Right atrium auricular region (tissue), 2 donors: ENCODE measurements at regions not wholly inside any gene's neighbourhood (a gene's known extent, or its start where the extent isn't known, plus 50 kb on each side); places are given as distances from the start of the nearest gene placed in this dataset.

Experiments used
- DNase-seq: peaks from one replicate; pipeline ENCODE4 v3.0.0-alpha.2; 2019; ENCODE audit warnings: low spot score
- H3K27ac ChIP-seq, 2 donors: fragments of 200-600 bp; sonication (generic); 1 replicate in 1 of 2; 2 replicates in 1 of 2; pipeline ENCODE4 v1.5.1; 2016 to 2019
- H3K27me3 ChIP-seq, 2 donors: fragments of 200-600 bp; sonication (generic); one replicate each; pipeline versions ENCODE4 v1.5.1 to v1.6.0; 2017 to 2019
- H3K36me3 ChIP-seq: fragments of 200-600 bp; sonication (generic); one replicate; pipeline ENCODE4 v1.5.1; 2016
- H3K4me1 ChIP-seq, 2 donors: fragments of 200-600 bp; sonication (generic); one replicate each; pipeline versions ENCODE4 v1.5.1 to v1.6.0; 2017 to 2019
- H3K4me3 ChIP-seq, 2 donors: fragments of 200-600 bp; sonication (generic); 1 replicate in 1 of 2; 2 replicates in 1 of 2; pipeline ENCODE4 v1.5.1; 2017 to 2019; ENCODE audit warnings: mild to moderate bottlenecking in 1 of 2, moderate library complexity in 1 of 2
- H3K9me3 ChIP-seq, 2 donors: fragments of 200-600 bp; sonication (generic); one replicate each; pipeline ENCODE4 v1.5.1; 2019
- TF ChIP-seq, protein P1 (sequence below), 2 donors: fragments of 200-600 bp; sonication (generic); IDR thresholded peaks; one replicate each; pipeline ENCODE4 v1.5.1; 2019; ENCODE audit warnings: antibody characterized with exemption in 2 of 2

DNA sequence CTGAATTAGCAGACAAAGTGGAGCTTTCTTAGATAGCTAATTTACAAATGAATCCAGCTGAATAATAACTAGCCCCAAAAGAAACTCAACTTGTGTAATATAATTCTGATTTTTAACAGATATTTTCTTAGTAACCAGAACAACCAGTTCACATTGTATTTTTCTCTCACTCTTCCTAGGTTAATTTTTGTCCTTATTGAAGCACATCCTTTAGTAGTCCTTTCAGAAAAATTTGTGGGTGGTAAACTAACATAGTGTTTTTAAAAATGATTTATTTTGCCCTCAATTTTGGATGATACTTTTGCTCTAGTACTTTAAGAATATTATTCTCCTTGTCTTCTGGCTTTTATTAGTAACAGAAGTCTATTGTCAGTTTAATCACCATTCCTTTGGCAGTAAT is 190.6 kb upstream of the SLC39A10 start:
- TF ChIP-seq, protein P1, sequence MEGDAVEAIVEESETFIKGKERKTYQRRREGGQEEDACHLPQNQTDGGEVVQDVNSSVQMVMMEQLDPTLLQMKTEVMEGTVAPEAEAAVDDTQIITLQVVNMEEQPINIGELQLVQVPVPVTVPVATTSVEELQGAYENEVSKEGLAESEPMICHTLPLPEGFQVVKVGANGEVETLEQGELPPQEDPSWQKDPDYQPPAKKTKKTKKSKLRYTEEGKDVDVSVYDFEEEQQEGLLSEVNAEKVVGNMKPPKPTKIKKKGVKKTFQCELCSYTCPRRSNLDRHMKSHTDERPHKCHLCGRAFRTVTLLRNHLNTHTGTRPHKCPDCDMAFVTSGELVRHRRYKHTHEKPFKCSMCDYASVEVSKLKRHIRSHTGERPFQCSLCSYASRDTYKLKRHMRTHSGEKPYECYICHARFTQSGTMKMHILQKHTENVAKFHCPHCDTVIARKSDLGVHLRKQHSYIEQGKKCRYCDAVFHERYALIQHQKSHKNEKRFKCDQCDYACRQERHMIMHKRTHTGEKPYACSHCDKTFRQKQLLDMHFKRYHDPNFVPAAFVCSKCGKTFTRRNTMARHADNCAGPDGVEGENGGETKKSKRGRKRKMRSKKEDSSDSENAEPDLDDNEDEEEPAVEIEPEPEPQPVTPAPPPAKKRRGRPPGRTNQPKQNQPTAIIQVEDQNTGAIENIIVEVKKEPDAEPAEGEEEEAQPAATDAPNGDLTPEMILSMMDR (IDR thresholded peaks at IDR 0.05): no peak
- DNase-seq: no peak
- Histone ChIP-seq H3K27ac (no peak overlapping the region), H3K27me3 (no peaks in the 10 kb centered on the region), H3K9me3 (peaks cover 0 to 15% of the 10 kb centered on the region in 2 donors), H3K4me3 (no peak overlapping the region), H3K36me3 (no peaks in the 10 kb centered on the region), H3K4me1 (no peaks in the 10 kb centered on the region)

DNA sequence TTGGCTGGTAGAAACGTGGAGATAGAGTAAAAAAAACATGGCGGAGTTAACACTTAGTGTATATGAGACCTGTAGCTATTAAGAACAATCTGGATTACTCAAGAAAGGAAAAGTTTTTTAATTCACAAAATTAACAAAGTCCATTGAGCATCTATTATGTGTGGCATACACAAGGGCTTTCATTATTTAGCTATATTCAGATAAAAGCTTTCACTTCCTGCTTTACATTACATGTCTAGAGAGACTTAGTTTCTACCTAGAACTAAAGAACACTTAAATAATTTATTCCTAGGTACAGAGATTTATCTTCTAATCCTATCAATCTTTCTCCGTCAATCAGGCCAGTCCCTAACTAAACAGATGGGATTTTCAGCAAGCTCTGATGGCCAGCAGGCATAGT is 196.0 kb upstream of the SLC39A10 start:
- H3K4me1 ChIP-seq: no peaks in the 10 kb centered on the region
- H3K9me3 ChIP-seq: peaks cover 0 to 6% of the 10 kb centered on the region in 2 donors
- no peak overlapping the region for H3K27ac ChIP-seq
- DNase-seq: no peak
- H3K27me3 ChIP-seq: no peaks in the 10 kb centered on the region
- no peaks in the 10 kb centered on the region for H3K36me3 ChIP-seq
- no peak overlapping the region for H3K4me3 ChIP-seq
- TF ChIP-seq, protein P1 (IDR thresholded peaks at IDR 0.05): no peak

DNA sequence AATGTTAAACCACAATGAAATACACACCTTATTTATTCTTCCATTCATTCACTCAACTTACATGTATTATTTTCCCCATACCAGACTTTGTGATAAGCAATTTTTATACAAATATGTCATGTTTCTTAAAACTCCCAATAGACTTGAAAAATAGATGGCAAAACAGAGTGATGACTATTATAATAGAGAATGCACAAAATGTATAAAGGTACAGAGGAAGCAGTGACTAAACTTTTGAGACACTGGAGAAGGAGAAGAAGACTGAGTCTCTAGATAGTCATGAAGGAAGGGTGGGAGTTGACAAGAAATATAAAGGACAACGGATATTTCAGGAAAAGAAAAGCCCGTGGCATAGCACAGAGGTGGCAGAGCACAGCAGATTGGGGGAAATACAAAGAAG is 198.1 kb upstream of the SLC39A10 start:
- no peak for DNase-seq
- Histone ChIP-seq H3K36me3 (no peaks in the 10 kb centered on the region), H3K4me3 (no peak overlapping the region), H3K9me3 (no peaks in the 10 kb centered on the region), H3K27me3 (no peaks in the 10 kb centered on the region), H3K27ac (no peak overlapping the region), H3K4me1 (no peaks in the 10 kb centered on the region)
- TF ChIP-seq, protein P1 (IDR thresholded peaks at IDR 0.05): no peak

DNA sequence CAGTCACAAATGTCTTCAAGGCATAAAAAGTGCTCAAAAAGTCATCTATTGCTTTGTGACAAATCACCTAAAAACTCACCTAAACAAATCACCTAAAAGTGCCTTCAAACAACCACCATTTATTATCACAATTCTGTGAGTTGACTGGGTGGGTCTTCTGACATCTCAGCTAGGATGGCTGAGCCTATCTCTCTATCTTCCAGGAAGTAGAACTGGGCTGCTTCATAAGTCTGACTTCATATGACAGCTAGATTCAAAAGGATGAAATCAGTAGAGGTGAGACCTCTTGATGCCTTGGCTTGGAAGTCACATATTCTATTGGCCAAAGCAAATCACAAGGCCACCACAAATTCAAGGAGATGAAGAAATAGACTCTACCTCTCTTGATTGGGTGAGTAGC is 199.2 kb upstream of the SLC39A10 start:
- Histone ChIP-seq H3K4me1 (no peaks in the 10 kb centered on the region), H3K36me3 (no peaks in the 10 kb centered on the region), H3K27me3 (no peaks in the 10 kb centered on the region), H3K9me3 (no peaks in the 10 kb centered on the region), H3K4me3 (no peak overlapping the region), H3K27ac (no peak overlapping the region)
- no peak for DNase-seq
- TF ChIP-seq, protein P1 (IDR thresholded peaks at IDR 0.05): no peak

DNA sequence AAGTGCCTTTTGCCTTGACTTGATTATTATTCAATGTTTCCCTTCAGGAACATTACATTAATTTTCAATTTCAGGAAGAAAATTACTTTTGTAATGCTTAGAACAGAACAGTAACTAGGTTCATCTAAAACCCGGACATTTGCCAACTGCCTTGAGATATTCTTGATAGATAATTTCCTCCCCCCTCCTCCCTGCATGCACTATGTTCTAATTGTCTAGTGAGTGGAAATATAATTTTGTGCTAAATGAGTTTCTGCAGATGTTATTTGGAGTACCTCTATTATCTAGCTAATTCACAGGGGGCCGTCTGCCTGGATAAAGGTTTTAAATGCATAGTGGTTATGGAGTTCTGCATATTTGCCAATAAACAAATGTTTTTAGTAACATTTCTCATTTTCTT is 200.3 kb upstream of the SLC39A10 start:
- no peak overlapping the region for H3K27ac ChIP-seq
- H3K27me3 ChIP-seq: no peaks in the 10 kb centered on the region
- TF ChIP-seq, protein P1 (IDR thresholded peaks at IDR 0.05): no peak
- no peak for DNase-seq
- H3K4me1 ChIP-seq: no peaks in the 10 kb centered on the region
- H3K9me3 ChIP-seq: no peaks in the 10 kb centered on the region
- H3K4me3 ChIP-seq: no peak overlapping the region
- no peaks in the 10 kb centered on the region for H3K36me3 ChIP-seq

DNA sequence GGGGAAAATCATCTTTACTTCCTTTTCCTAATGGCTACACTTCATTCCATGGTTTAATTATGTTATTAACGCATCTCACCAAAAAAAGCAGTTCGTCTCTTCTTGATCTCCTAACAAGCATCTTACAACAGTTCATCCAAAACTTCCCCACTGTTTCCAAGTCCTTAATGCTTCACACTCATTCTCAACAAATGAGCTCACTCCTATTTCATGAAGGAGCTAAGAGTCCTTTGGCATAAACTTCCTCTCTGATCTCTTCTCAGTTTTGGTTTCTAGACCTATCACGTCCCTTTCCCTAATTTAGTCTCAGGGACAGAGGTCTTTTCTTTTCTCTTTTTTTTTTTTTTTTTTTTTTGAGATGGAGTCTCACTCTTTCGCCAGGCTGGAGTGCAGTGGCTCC is 205.9 kb upstream of the SLC39A10 start:
- no peaks in the 10 kb centered on the region for H3K9me3 ChIP-seq
- H3K36me3 ChIP-seq: no peaks in the 10 kb centered on the region
- H3K4me3 ChIP-seq: no peak overlapping the region
- DNase-seq: no peak
- TF ChIP-seq, protein P1 (IDR thresholded peaks at IDR 0.05): no peak
- H3K27ac ChIP-seq: no peak overlapping the region
- H3K4me1 ChIP-seq: no peaks in the 10 kb centered on the region
- H3K27me3 ChIP-seq: no peaks in the 10 kb centered on the region
